GM21526 (cell line): ENCODE measurements at regions not wholly inside any gene's neighbourhood (a gene's known extent, or its start where the extent isn't known, plus 50 kb on each side); places are given as distances from the start of the nearest gene placed in this dataset.

Experiments used
- ATAC-seq: cut with Tn5 transposase; IDR thresholded peaks from one replicate; pipeline ENCODE4 v1.9.1; 2021; ENCODE audit warnings: moderate library complexity; ENCODE audit not compliant: unreplicated experiment, low FRiP score

DNA sequence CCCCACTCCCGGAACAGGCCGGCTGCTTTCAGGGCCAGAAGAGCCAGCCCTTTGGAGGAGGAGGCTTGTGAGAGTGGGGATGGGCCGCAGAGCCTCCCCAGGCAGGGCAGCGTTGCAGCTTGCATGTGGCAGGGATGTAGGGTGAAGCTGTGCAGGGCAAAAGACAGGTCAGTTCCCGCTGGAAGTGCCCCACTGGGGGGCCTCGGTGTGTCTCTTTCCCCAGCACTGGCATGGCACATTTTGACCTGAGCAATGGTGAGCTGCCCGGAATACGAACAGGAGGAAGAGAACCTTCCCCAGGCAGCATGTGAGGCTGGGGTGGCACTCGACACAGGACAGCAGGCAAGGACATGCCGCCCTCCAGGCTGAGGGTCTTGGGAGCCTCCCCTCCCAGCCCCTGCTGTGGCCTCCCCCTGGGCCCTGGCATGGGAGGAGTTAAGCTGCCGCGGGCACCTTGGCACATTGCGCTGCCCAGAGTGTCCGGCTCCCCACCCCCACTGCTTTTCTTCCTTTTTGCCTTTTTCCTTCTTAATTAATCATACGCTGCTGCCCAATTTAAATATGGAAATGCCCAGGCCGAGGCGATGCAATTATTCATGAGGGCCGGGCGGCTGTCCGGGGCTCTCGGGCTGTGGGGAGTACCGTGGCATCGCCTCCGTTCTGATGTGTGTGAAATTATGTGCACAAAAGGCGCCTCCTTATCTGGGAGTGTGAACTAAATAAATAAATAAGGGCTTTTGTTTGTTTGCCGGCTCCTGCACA is 76.0 kb upstream of the WNT7B start:
- no peak for ATAC-seq

DNA sequence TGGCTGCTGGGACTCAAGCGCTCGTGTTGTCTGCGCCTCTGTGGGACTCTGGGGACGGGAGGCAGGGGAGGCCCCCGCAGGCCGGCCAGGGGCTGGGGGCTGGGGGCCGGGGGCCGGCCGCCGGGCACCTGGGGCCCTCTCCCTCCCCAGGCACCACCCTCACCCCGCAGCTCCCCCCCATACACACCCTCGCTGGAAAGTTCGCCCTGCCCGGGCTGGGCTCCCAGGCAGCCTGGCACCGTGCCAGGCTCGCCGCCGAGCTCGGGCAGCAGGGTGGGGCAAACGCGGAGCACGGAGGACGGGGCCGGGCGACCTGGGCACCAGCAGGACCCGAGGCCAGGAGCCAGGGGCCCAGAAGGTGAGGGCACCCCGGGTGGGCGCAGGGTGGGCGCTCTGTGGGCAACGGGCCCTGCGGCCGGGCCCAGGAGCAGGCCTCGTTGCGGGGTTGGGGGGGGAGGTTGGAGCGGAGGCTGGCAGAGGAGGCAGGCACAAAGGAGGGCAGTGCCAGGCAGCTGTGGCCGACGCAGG is 76.7 kb upstream of the WNT7B start:
- ATAC-seq, result no peak

DNA sequence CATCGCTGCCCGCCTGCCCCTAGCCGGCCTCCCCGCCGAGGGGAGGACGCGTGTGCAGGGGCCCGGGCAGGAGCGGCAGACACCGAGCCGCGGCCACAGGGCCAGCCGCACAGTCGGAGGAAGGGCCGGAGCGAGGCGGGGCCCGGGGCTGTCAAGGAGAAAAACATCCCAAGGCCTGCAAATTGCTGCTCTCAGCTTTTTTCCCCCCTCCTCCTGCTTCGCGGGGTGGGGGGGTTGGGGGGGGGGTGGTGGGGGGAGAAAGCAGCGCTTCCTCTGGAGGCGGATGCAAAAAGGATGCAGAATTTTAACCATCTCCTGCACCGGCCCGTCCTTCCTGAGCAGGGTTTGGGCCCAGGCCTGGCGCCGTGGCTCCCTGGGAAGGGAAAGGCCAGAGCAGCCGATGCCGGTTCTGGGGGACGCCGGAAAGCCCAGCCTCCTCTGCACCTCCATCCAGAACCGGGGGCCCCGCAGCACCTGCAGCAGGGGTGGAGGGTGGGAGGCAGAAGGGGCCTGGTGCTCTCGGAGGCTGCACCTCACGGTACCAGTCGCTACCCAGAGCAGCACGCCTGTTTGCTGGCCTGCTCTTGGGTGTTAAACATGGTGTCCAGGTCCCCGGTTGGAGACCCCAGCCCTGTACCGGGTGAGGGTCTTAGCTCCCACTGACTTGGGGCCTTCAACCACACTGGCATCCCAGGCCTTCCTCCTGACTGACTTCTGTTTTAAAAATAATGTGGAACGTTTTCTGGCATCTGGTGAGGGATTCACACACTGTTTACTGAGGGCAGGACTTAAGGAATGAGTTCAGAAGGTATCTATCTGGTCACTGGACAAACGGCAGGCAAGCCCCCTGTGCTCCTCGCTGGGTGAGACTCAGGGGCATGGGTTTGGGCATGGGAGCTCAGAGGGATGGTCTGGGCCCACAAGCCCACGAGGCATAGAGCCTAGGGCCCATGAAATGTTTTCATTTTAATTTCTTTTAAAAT is 77.4 kb upstream of the WNT7B start:
- no peak for ATAC-seq

DNA sequence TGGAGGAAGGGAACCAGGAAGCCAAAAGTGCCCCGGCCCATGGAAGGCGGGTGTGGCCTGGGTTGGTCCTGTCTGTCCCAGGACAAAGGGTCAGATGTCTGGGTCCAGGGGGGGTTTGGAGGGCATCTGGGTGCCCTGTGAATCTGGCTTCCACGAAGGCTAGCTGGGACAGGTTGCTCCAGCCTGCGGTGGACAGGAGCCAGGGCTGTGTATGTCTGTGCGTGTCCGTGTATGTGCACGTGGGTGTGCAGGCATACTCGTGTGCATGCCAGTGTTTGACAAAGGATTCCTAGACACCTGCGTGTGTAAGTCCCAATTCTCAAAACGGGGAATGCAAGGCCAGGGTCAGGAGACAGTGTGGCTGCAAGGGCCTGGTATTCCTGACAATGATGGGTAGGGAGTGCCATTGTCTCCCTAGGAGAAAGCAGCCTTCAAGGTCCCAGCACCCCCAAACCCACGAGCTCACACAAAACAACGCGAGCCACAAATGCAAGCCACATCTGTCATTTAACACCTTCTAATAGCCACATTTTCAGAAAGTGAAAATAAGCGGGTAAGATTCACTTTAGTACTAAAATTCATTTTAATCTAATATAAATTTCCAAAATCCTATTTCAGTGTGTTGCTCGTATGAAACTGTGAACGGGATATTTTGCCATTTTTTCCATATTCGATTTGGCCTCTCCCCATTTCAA is 78.4 kb upstream of the WNT7B start:
- no peak for ATAC-seq

DNA sequence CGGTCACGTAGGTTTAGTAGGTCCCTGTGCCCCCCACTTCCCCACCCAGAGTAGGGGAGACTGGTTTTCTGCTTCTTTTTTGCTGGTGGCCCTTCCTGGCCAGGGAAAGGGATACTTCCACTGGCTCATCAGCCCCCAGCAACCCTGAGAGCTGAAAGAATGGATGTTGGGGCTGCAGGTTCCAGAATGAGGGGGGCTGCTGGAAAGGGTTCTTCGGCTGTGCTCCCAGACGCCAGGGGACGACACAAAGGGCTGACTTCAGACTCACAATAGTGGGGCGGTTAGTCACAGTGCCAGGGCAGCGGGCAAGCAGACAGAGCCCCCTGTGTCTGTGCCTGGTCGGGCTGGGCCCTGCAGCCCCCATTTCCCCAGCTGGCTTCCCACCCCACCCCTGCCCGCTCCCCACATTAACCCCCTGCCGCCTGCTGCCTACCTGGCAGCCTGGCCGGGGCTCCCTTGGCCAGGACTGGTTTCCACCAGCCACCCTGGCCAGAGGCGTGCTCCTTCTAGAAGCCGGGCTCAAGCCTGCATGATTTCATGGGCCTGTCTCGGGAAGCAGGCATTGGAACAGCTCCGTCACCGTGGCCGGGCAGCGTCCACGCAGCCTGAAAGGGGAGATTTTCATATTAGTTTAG is 79.1 kb upstream of the WNT7B start:
- ATAC-seq, result no peak

DNA sequence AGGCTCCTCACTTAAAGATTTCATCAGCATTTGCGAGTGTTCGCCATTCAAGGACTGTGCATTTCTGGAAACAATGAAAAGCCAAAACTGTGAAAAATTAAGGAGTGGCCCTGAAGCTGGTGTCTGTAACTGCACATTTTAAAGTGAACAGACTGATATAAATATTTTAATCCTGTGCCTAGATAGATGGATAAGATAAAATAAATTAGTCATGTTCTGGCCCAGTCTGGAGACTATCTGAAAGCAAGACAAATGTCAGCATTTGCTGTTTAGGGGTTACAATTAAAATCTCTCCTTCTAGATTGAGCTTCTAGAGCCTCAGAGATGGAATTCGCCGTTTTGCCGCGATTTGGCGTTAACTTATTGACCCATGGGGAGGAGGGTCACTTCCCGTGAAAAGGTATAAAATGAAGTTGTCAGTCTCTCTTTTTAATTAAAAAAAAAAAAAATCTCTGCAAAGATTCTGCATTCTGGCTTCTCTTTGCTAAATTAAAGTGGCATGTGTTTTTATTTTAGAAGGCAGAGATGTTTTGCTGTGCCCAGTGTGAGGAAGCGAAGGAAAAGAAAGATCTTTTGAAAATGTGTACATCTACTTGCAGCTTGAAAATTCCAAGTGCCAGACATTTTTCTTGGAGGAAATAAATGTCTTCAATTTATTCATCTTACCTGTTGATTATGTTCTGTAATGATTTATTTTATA is 79.7 kb upstream of the WNT7B start:
- ATAC-seq, result no peak

DNA sequence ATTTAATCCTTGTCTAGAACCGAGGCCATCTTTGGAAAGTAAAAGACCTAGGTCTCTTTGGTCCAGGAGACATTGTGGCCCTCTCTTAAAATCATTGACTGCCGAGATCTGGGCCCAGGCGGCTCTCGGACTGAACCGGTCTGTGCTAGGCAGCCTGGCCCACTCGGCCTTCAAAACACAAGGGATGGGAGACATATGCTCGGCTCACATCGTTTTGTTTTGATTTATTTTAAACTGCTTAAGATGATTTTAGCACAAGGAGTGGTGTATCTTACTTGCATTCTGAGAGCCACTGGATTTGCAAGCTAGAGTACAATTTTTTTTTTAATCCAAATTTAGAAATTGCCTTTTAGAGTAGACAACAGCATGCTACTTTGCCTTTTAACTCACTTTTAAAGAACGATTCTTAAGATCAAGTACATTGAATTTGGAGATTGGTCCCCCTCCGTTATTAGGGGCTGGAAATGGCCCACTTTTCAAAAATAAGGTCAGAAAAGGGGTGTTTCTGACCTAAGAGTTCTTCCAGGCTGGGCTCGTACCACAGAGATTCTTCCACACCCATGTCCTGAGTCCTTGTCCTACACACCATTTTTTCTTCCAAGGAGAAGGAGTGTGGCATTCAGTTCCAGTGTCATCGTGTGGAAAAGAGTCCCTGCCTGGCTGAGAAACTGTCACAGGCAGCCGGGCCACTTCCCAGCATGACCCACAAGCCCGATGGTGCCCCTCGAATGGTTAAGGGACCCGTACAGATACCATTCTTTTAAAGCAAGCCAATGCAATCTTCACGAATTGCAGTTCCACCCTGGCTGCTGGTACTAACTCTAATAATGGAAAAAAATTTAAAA is 80.5 kb upstream of the WNT7B start:
- no peak for ATAC-seq

DNA sequence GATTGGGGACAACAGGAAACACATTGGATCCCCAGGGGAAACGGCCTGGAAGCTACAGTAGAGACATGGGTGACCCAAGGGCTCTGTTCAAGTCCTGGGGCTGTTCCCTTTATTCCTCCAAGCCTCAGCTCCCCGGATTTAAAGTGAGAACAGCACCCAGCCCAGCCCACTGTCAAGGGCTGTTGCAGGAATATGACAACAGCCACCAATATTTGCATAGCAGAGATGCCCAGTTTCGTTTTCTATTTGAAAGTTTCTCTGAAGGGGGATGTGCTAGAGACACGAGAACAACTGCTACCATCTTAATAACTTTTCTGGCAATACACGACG is 81.1 kb upstream of the WNT7B start:
- ATAC-seq, result no peak

DNA sequence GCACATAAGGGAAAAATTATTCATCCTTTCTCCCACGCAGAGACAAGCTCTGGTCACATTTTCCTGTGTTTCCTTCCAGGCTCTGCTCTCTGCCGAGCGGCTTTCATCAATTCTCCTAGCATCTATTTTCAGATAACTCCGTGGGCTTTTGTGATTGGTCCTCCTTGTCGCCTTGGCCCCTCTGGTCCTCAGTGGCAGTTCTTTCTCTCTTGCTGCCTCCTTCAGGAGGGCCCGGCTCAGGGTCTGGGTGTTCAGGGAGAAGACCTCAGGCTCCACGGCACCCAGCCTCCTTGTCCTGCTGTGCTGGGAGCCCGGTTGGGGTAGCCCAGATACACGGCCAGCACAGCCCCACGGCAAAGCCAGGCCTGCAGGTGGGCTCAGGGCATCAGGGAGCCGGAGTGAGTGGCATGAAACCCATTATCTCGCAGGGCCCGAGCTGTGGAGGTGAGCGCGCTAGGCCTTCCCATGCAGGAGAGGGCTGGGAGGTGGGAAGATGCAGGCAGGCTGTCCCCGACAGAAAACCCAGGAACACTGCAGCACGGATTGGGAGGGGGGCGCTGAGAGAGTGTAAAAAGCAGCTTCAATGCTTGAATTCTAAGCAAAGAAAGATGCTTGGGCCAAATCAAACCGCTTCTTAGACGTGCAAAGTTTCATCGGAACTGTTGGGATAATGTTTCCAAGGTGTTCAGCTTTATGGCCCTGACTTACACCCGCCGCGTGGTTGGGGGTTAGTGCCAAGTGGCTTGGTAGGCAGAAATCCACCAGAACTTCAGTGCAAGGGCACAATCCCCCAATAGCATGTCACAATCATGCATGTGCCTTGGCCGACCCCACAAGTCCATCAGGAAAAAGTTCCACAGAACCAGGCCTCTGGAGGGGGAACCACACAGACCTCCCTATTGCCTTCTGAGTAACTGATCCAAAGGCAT is 81.9 kb upstream of the WNT7B start:
- no peak for ATAC-seq

DNA sequence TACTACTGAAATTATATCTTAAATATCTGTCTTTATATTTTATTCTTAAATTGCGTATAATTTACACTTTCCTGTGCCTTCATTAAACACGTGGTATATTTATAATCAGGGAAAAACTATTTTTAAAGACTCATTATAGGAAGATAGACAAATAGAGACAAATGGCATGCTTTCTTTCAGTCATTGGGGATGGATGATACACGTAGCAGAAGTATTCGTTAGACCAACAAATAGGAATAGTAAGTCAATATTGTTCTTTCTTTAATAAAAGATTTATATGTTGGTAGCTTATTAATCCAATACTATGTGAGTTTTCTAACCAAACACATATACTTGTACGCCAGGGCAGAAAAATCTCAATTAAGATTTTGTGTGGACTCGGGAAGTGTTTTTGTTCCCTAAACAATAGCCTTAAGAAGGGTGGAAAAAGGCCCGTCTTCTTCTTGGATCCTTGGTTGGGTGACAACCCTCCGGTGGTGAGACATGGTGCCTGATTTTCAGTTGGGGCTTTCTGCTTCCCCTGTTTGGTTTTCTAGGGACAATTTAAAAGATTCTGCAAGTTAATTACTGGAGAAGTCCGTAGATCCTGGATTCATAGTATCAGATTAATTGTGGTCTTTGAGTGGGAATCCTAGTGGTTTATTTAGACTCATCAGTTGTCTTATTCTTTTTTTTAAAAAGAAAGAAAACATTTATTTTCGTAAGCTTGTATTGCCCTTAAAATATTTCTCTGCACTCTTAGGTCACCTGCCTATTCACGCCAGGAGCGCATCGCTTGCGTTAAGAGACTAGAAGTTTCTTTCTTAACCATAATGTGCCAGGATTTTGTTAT is 83.5 kb upstream of the WNT7B start:
- ATAC-seq, result no peak

DNA sequence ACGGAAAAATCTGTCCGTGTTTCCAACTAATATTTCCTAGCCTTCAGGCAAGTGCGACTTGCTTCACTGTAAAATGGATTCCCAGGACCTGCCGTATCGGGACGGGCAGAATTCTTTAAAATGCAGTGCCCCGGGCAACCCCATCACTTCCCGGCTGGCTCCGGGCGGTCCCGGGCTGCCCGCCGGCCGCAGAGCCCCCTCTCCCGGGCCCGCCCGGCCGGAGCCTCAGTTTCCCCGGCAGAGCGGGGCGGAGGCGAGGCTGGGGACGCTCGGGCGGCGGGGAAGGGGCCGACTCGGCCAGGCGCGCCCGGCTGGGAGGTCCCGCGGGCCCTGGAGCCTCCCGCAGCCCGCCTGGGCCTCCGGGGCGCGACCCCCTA is 84.2 kb upstream of the WNT7B start:
- no peak for ATAC-seq

DNA sequence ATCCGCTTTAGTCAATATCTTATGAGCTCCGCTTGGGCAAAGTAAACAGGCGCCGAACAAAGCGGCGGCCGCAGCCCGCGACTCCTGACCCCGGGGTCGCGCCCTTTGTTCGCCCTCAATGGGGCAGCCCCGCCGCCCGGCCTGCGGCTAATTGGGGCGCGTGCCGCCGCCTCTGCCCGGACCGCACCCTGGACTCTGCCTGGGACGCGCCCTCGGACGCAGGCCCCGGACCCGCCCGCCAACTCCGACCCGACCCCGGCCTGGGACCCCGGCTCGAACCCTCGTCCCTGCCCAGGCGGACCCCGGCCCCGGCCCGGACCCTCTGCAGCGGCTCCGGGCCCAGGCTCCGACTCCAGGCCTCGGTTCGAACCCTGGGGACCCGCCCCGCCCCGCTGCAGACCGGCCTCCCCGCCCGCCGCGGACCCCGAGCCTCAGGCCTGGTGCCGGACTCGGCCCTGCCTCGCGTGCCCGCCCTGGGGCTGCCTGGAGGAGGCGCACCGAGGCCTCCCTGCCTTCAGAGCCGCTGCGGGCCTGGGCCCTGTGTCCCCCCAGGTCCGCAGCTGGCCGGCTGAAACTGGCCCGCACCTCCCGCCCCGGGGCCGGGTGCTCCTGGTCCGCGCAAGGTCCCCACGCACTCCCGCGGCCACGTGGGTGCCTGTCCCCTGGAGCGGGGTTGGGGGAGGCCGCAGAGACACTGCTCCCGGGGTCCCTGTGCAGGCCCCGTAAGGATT is 84.7 kb upstream of the WNT7B start:
- no peak for ATAC-seq

DNA sequence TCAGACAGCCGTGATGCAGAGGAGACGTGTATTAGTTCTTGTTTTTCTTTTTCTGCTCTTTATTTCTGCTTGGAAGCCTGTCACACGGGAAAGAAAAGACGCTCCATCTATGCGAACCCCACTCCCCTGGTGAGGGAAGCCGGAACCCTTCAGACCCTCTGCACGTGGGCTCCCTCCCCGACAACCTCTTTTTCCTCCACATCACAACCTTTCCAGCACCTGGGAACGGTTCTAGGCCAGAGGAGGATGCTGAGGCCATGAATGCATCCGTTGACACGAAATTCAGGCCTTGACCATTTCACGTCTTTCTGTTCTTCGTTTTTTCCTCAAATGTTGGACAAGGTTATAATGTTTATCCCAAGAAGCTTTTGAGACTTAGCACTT is 85.3 kb upstream of the WNT7B start:
- ATAC-seq, result no peak

DNA sequence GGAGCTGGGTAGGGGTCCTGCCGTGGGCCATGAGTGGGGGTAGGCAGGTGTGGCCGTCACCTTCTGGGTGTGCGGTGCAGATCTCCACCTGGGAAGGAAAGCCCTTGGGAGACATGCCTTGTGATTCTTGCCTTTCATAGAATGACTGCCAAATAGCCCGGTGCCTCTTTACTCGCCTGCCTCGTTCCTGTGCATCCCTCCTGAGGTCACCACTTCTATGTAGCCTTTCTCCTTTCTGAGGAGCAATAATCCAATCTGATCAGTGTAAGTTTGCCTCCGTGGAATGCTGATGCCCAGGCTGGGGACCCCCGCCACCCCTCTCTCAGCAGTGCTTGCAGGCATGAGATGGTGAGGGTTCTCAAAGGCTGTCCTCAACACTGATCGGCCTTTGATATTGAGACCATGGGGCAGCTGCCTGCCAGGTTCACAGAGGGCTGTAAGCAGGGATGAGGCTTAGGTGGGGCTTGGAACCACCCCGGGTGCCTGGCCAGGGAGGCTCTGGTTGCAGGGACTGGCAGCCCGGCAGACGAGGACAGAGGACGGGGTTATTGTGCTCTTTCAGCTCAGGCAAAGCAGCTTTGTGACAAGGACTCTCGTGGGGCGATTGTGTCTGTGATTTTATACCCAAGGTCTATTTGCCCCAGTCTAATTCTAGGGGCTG is 86.1 kb upstream of the WNT7B start:
- ATAC-seq, result no peak

DNA sequence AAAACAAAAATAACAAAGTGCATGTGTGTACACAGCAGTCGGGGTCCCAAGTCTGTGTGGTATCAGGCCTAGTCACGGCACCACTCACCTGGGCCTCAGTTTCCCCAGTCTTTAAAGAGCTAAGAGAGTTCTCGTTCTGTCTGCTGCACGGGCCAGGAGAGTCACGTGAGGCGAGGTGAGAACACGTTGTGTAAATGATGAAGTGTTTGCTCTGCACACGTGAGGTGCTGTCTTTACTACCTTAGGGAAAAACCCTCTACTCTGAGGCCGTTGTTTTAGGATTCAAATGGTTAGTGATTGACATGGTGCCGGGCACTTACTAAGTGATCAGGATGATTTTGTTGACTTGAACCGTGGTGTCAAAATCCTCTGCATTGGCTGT is 86.5 kb upstream of the PPARA start:
- no peak for ATAC-seq
